ENCODE measurements at regions not wholly inside any gene's neighbourhood (a gene's known extent, or its start where the extent isn't known, plus 50 kb on each side); places are given as distances from the start of the nearest gene placed in this dataset.

DNA sequence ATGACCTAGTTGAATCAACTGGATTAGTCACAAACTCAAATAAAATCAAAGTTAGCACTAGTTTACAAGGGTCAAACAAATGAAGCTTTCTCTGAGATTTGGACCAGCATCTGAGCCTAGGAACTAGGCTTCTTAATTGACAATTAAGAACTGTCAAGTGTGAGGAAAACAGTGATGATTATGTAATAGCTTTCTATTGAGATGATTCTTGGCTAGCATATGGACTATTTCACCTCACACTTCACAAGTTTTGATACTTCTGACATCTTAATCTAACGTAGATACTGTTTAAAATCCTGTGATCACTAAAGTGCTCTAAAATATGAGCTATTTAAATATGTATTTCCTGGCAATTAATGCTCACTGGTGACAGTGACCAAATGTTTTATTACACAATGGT is 542.9 kb downstream of the EFNA5 start:
- no peak for DNase-seq

DNA sequence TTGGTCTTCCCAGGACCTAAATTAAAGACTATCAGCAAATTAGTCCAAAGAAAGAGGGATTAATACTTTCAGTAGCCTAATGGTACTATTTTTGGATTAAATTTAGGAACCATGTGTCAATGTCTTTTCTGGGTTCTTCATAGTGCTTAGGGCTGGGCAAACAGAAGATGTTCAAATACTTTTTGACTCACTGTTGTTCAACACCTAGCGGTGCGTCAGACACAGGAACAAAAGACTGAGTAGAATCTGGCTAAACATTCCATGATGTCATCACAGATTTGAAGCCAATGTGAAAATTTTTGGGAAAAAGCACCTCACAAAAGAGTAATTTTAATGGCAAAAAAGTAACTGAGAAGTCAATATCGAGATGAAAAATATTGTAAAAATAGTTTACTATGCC is 544.4 kb downstream of the EFNA5 start:
- no peak for DNase-seq

DNA sequence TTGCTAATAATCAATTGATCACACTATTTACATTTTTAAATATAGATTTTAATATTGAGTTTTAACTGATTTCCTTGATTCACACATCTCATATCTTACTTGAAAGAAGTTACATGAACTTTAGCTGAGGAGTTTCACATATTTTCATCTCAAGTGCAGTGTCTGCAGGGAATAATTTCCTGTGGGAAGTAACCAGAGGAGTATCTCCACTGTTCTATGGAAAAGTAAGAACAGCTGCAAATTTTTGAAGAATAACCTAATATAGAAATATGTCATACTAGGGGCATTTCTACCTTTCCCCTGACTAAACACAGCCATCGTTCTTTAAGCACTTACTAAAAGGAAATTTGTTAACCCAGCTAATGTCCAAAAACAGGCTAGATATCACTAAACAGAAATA is 546.4 kb downstream of the EFNA5 start:
- no peak for DNase-seq

DNA sequence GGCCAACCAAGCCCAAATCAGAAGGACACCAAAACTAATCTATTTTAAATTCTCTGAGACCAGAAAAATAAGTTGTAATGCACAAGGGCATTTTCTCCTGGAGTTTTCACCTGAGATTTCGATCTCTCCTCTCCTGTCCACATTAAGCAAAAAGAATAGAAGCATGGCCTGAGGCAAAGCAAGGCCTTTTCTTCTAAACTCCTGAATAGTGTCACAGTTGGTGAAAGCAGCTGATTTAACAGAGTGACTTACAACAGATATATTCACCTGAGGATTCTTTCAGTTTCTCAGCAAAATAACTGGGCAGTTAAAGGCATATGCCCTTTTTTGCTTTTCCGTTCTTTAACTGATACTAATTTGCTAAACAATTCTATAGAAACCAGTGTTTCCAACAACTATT is 547.7 kb downstream of the EFNA5 start:
- DNase-seq: no peak

DNA sequence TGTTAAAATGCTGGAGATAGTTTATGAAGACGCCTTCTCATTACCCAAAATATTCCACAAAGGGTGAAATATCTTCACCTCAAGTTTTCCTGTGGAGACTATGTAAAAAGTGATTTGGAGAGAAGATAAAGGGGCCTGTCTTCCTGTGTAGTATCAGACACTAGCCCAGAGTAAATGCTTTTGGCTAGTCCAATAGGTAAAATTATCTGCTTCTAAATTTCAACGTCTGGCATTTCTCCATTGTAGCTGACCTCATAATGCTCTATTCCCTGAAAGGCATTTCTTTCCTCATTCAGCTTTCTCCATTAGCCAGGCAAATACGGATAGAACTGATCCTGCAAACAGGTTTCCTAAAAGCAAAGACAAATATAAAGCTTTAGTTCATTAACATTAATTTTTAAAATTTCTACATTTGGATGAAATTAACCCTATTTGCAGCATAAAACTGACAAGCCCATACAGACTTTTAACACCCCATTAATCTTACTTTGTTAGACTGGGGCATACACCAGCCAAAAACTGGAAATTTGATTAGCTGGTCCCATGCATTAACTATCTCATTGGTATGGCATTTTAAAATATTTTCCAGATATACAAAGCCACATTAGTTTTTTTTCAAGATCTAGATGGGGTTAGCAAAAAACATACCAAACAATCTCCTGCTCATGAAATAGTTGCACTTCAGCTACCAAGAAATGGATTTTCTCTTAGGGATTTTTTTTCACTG is 548.8 kb downstream of the EFNA5 start:
- no peak for DNase-seq

DNA sequence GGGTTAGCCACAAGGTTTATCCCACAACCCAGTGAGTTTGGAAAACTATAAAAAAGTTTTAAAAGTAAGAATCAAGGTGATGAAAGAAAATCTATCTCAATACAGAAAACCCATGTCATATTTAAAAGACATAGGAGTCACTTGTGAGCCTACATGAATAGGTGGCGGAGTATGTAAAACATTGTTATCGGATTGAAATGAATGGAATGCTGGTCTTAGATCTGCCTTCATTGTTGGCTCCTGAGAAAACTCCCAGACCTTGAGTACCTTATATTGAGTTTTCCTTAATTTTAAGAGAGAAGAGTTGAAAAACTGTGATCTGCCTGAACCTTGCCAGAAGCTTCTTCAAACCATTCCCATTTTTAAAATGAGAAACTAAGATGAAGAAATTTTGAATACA is 551.1 kb downstream of the EFNA5 start:
- no peak for DNase-seq

DNA sequence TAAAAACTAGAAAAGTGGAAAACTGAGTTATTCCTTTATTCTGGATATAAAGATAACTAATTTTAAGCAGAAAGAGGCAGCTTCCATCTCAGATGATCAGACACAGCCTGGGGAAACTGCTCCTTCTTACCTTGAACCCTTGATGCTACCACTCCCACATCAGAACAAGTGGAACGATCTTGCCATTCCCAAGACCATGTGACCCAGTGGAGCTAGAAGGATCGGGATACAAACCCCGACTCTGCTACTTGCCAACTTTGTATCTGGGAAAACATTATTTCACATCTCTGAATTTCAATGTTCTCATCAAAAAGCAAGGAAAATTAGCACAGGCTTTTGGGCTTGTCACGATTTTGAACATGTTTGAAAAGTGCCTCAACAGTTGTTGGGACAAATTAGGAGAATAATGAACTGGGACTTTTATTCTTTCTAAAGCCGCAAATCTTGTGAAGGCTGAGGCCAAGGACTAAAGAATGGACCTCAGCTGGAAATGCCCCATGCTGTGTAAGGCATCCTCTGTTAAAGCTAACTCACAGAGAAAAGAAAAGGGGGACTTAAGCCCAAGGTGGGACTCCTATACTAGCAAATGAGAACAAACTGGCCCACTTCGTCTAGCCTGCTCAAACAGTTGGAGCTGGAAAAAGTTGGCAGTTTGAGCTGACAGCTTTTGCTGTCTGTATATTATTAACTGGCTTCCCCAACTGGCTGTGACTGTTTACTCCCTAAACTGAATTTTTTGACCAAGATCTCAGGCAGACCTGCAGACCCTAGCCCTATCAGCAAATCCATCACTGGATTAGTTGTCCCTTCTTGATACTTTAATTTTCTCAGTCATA is 552.3 kb downstream of the EFNA5 start:
- no peak for DNase-seq

DNA sequence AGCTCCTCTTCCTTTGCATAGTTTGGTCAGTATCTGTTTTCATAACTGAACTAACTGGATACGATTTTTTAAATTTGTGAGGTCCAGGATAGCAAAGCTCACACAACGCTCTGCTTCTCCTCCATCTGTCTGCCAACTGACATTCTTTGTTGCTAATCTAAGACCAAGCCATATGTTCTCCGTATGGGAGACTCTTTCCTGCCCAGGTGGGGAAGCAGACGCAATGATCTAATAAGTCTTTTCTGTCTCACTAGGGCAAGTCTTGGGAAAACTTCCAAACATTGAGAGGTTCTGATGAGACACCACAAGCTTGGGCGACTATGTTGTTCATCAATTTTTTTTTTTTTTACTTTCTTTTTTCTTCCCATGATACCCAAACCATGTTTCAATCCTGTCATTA is 558.5 kb downstream of the EFNA5 start:
- no peak for DNase-seq

DNA sequence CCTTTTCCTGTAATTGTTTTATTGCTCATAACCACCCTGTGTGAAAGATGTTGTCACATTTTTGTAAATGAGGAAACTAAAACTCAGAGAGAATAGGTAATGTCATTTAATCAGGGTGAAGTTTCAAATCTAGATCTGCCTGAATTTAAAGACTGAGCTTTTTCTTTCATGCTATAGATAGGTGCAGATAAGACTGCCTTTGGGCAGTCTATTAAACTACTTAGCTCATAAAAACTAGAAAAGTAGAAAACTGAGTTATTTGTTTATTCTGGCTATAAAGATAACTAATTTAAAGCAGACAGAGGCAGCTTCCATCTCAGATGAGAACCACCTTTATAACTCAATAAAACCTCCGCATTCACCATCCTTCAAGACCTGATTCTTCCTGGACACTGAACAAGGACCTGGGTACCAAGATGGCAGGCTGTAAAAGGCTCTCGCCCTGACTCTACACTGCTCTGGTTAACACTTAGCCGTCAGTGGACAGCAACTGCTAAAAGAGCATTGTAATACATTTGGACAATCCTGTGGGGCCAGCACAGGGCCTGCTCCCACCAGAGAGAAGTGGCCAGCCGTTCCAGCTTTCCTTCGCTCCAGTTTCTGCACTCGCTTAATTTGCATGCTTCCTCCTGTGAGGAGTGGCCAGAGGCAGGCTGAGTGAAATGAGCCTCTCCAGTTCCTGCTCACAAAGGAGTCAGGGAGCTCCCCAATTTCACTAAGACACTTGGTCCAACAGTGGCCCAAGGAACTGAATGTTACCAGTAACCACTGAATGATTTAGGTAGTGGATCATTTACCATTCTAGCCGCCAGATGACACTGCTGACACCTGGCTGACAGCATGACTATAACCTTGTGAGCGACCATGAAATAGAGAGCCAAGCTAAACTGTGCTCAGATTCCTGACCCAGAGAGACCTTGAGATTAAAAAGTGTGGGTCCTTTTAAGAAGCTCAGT is 566.4 kb downstream of the EFNA5 start:
- no peak for DNase-seq

DNA sequence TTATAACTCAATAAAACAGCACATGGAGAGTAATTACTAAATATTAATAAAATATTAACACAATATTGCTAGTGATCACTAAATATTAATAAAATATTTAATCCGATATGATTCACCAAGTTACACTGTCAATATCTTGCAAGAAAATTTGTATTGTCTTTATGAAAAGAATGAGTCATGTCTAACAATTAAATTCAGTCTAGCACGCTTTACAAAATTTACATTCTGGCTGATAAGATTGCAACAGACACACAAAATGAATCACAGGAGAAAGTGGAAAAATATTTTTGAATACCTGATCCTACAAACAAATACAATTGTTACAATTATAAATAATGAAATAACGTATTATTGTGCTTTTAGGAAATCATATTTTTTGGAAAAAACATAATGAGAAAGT is 567.2 kb downstream of the EFNA5 start:
- DNase-seq: no peak

DNA sequence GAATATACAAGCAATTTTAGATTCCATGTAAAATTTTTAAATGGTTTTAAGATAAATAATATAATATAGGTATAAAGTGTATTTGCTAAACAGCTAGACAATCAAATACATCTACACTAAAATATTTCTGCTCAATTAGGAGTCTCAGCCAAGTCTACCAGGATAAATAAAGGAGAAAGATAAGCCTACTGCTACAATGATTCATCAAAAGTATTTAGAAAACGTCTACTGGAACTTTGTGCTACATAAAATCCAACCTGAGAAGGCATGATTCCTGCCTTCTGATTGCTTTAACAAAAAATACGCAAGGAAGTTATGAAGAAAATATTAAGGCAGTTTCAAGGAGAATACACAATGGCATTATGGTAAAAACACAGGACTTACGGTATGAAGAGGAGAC is 570.6 kb downstream of the EFNA5 start:
- DNase-seq: no peak

DNA sequence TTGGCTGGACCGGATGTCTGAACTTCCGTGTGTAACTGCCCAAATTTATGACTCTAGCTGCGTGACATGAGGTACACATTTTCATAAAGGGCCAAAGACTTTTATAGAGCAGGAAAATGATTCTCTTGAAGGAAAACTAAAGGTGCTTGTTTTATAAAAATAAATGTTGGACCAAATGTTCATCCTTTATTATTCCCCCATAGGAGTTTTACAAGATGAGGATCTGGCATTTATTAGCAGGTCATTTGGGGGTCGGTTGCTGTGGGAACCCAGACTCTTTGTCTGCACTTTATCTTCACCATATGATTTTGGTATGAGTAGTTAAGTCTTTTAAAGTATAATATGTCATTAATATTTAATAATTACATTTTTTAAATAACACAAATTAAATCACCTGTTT is 571.2 kb downstream of the EFNA5 start:
- no peak for DNase-seq

DNA sequence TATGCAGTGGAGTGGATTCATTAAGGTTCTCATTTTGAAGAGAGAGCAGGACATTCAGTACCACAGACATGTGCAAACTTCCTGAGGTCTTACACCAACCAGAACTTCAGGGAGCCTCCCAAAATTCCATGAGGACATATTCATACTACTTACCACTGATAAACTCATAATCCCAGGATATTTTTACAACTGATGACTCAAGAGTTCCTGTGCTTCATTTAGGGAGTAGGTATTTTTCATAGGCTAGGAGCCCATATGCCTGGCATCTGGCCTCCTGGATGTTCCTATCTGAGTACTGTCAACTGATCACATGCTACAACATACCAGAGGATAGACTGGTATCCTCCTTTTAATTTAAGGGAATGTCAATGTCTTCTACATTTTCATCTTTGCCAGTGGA is 578.0 kb downstream of the EFNA5 start:
- DNase-seq: no peak

DNA sequence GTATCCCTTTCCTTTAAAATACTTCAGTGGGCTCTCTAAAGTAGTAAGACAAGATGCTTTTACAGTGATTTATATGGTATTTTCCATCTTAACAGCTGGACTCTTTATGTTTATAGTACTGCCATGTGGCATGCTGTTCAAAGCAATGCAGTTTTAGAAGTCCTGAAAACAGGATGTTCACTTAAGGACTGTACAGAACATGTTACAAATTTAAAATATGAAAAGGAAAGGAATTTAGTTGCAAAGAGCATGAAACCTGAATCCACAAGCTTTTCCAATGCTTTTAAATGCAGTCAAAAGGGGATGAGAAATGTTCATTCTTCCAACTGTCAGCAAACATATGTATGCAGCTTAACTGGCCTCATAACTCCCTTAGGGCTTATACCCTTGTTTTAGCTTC is 580.2 kb downstream of the EFNA5 start:
- no peak for DNase-seq

DNA sequence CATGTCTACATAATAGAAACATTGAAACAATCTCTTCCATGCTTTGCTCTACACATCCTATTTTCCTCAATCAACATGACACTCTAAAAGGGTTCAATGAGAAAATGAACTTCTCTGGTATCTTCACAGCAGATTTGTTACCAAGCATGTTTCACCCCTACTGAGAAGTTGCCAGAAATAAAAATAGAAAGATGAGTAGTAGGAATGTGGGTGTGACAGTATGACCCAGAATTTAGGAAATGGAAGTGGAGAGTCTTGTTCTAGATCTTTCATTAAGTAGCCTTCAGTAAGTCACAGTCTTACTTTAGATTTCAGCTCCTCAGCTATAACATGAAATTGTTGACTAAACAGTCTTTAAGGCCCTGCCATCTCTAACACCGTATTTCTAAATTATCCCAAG is 581.8 kb downstream of the EFNA5 start:
- DNase-seq: no peak

DNA sequence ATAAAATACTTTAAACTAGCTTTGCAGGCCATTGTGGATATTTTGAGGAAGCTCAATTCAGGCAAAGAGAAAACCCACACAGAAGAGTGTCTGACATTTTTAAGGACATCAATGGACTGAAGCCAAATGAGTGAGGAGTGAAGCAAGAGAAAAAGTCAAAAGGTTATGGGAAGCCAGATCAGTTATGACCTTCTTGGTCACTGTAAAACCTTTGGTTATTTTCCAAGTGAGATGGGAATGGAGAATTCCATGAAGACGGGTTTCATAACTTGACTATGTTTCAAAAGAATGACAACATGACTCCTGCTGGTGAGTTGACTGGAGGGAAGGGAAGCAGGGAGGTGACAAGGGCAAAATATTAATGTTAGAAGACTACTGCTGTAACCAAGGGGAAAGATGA is 585.2 kb downstream of the EFNA5 start:
- no peak for DNase-seq

DNA sequence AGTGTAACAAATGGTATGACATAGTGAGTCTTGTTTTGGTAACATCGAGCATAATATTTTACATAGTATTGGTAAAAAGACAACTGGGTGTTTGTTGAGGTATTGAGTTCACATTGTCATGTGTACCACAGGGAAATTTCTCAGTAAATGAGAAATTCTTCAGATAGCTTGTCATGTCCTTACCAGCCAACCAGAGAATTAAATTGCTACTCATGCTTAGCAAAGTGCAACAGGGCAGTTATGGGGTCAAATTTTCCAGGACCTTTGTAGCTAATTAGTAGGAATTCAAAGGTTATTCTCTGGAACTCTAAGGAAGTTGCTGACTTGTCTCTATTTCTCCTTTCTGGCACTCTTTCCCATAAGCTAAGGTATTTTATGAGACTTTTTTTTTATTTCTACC is 595.7 kb downstream of the EFNA5 start:
- no peak for DNase-seq

DNA sequence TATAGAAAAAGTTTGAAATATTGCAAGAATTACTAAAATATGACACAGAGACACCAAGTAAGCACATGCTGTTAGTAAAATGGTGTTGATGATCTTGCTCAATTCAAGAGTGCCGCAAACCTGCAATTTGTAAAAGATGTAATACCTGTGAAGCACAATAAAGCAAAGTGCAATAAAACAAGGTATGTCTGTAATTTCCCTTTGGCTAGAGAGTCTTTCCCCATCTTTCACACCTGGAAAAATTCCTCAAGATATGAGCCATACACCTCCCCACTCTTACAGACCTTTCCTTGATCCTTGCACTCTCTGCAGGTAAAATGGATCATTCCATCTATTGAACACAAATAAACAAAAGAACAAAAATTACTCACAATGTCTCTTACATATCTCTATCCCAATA is 597.8 kb downstream of the EFNA5 start:
- no peak for DNase-seq

DNA sequence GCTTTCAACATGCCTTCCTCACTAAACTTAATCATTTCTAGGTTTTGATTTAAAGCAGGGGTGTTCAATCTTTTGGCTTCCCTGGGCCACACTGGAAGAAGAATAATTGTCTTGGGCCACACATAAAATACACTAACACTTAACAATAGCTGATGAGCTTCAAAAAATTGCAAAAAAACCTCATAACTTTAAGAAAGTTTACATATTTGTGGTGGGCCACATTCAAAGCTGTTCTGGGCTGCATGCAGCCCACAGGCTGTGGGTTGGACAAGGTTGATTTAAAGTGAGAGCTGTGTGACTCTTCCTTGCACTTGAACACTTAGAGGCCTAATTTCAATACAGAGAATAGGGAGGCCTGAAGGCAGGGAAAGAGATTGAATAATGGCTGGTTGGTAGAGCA is 598.3 kb downstream of the EFNA5 start:
- DNase-seq: no peak

DNA sequence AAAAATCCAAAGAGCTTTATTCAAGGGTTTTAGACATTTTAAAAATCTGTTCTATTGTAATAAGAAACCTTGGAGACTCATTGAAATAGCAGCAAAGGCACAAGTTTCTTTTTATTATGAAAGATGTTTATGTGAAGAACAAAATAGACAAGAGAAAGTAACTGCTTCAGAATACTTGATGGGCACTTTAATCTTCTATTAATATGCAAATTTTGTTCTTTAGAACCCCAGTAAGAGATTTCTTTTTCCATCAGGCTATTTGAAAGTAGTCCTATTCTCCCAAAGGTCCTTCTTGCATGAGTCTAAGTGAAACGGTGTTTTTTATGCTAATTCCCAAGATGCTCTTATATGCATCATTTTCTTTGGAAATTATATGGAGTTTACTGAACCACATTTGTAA is 602.0 kb downstream of the EFNA5 start:
- no peak for DNase-seq

DNA sequence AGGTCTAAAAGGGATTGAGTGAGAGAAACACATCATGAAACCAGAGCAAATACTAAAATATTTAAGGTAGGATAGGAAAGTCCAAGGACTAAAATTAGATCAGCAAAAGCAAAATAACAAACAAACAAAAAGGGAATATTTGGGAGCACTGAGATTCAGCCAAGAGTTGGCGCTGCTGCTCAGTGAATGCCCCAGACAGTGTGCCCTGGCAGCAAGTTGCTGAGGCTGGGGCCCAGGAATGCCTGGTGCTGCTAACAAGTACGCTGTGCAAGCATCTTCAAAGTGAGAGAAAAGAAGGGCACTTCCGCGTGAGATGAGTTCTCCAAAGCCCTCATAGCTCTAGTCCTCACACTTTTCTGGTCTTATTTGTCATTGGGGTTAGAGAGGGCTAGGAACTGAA is 603.3 kb downstream of the EFNA5 start:
- no peak for DNase-seq

DNA sequence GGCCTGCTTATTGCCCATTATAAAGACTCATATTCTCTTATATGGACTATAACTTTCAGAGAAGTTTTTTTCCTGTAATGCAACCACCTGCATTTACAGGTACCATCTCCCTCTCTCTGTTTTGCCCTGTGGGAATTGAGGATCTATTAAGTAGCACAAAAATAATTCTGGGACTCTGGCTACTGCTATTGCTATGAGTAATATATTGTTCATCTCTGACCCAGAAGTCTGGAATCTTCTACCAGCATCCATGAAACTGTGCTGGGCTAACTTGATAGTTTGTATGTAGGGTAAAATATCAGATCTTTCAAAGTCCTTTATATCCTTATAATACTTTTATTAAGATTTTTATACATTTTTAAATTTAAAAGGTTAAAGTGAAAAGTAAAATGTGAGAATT is 607.2 kb downstream of the EFNA5 start:
- no peak for DNase-seq

DNA sequence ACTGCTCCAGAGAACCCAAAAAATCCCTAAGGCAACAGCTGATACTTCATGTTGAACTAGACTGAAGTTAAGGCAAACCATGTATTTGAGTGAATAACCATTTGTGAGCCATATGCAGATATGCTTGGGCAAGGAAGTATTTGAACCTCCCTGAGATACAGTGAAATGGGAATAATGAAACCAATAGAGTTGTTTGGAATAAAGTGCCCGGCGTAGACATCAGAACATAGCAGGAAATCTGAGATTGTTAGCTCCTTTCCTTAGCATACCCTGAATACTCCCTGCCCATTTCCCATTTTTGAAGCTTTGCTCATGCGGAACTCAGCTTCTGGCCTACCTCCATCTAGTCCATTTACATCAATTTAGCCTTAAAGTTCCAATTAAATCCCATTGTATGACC is 611.9 kb downstream of the EFNA5 start:
- no peak for DNase-seq

DNA sequence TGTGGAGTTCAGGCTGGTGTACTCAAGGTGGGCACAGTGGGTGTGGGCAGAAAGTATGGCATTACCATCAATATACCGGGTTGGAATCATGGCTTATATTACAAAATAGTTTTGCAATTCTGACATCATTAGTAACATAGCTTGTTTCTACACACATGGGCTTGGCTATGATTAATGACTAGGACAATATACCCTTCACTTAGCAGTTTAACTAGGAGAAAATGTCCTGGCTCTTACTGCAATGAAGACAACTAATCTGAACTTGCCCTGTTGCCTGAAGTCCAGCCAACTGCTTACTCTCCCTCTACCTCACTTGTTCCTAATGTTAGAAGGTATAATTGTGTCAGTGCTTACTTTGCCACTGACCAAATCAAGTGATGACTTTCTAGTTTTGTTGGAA is 612.5 kb downstream of the EFNA5 start:
- no peak for DNase-seq
